T47D (cell line): ENCODE measurements at regions not wholly inside any gene's neighbourhood (a gene's known extent, or its start where the extent isn't known, plus 50 kb on each side); places are given as distances from the start of the nearest gene placed in this dataset.

Source experiments
- DNase-seq, 2 experiments: peaks; one replicate each; pipeline versions ENCODE4 v3.0.0 to v3.0.0-alpha.2; 2011 to 2012; ENCODE audit warnings: low read depth in 1 of 2, low spot score in 1 of 2
- JUND ChIP-seq: IDR thresholded peaks from 2 replicates; pipeline ENCODE4 v1.6.1; 2012; ENCODE audit warnings: low read depth
- in situ Hi-C: cut with HindIII; loops from 2 replicates; pipeline ENCODE4 v1.10.0; 2016; ENCODE audit warnings: low sequenced_read_pairs, low pct_unique_long_range_greater_than_20kb

GRCh38 chr2:120826716-120827410 lies 91.2 kb downstream of the GLI2 start:
- TF ChIP-seq JUND: no peak
- in situ Hi-C loops: no loop called here

GRCh38 chr2:120828066-120828465 lies 92.4 kb downstream of the GLI2 start:
- in situ Hi-C loops: no loop called here

More at GRCh38 chr2:120826716-120827410, 91.2 kb downstream of the GLI2 start:
- DNase-seq: no peak

GRCh38 chr2:120828829-120829632 lies 93.4 kb downstream of the GLI2 start:
- no peak for TF ChIP-seq JUND
- in situ Hi-C loops: no loop called here
- DNase-seq: no peak

More at GRCh38 chr2:120828066-120828465, 92.4 kb downstream of the GLI2 start:
- no peak for TF ChIP-seq JUND
- no peak for DNase-seq

- TF ChIP-seq JUND: no peak
- in situ Hi-C loops: no loop called here
- no peak for DNase-seq
Observed at GRCh38 chr2:120829633-120830025, 94.0 kb downstream of the GLI2 start.

- no peak for TF ChIP-seq JUND
- no peak for DNase-seq
- in situ Hi-C loops: no loop called here
Observed at GRCh38 chr2:120830096-120830830, 94.6 kb downstream of the GLI2 start.

- DNase-seq: no peak
- in situ Hi-C loops: no loop called here
- no peak for TF ChIP-seq JUND
Observed at GRCh38 chr2:120831086-120831485, 95.4 kb downstream of the GLI2 start.

DNA sequence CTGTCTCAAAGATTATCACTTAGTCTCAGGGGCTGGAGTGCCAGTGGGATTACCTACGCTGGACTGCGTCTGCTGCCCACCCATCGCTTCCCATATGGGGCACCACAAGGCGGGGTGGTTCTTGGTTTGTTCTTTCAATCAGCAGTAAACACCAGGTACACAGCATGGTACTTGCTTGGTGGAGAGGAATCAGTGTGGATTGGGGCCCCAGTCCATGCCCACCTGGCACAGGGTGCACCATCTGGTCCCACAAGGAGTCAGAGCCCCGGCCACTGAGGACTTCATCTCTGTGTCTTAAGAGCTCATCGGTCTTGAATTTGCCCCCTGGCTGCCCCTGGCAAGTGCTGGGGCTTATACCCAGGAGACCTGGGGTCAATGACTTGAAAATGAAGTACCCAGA lies 96.2 kb downstream of the GLI2 start:
- TF ChIP-seq JUND: no peak
- no peak for DNase-seq
- in situ Hi-C loops: no loop called here

DNA sequence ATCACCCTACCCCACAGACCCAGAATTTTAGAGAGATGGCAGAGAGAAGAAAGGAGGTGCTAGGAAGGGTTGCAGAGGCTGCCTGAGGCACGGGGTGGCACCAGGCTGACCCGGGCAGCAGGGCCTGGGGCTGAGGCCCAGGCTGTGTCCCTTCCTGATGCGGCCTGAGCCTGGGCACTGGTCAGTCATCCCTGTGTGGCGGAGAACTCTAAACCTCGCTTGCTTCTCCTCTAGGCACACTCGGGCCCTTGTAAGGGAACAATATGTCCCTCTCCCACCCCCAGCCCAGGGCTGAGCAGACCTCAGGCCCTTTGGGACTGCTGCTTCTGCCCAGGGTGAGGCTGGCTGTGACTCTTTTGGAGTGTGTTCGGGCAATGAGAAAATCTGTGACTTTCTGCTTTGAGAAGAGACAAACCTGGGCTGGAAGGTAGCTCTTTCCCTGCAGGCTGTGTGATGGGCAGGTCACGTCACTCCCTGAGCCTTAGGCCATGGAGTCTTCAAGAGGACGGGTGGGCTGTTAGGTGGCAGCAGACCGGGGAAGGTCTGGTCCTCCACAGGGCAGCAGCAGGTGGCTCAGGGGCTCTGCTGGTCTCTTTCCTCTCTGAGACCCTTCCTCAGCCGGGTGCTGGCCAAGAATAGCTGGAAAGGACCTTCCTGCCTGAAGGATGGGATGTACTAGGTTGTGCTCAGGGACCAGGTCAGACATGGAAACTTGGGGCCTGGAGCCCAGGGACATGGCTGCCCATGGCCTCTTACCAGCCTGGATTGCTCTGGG lies 96.8 kb downstream of the GLI2 start:
- TF ChIP-seq JUND: no peak
- in situ Hi-C loops: no loop called here
- no peak for DNase-seq

DNA sequence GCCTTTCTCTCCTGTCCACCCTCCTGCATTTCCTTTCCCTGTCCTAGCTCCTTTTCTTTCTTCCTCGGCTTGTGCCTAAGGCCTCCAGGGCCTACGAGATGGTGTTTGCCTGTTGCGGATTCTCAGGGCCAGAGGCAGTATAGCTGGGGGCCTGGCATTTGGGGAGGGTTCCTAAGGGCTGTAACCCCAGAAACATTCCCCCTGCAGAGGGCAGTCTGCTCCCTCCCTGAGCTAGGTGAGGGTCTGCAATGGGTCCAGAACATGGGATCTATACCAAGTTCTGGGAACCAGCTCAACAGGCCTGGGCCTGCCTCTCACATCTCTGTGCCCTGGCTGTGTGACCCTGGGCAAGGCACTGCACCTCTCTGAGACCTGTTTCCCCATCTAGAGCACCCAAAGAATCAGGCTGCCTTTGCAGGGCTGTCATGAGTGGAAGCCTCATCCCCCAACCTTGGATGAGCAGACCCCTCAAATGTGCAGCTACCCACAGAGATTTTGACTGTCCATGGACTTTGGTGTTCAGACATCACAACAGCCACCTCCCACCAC lies 97.5 kb downstream of the GLI2 start:
- no peak for DNase-seq
- no peak for TF ChIP-seq JUND
- in situ Hi-C loops: no loop called here

DNA sequence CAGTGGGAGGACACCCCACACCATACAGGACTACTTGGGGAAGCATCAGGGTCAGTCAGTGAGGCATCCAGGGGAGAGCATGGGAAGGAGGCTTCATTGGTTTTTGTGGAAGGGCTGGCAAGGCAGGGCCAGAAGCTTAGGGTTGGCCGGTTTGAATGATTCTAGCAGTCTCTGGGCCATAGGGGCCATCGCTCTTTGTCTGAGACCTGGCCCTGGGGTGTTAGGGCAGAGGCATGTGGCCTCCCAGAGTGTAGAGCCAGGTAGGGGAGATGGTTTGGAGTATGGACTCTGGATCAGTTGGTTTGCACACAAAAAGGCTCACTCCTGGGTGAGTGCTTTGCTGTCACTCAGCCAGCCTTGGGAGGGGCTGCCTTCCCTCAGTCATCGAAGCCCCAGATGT lies 98.5 kb downstream of the GLI2 start:
- no peak for DNase-seq
- in situ Hi-C loops: no loop called here
- TF ChIP-seq JUND: no peak

- no peak for DNase-seq
- TF ChIP-seq JUND: no peak
- in situ Hi-C loops: no loop called here
Observed at GRCh38 chr2:120836281-120836680, 100.6 kb downstream of the GLI2 start.
